HG02678 (cell line): ENCODE measurements at regions not wholly inside any gene's neighbourhood (a gene's known extent, or its start where the extent isn't known, plus 50 kb on each side); places are given as distances from the start of the nearest gene placed in this dataset.
A peak's percentile ranks its signal among the peaks of the same experiment; 100 is the strongest.

Experiments
- ATAC-seq: cut with Tn5 transposase; IDR thresholded peaks from one replicate; pipeline ENCODE4 v1.9.1; 2021; ENCODE audit warnings: mild to moderate bottlenecking, moderate library complexity; ENCODE audit not compliant: unreplicated experiment

GRCh38 chrX:42098900-42099299 is 175.5 kb upstream of the CASK start:
- no peak for ATAC-seq

DNA sequence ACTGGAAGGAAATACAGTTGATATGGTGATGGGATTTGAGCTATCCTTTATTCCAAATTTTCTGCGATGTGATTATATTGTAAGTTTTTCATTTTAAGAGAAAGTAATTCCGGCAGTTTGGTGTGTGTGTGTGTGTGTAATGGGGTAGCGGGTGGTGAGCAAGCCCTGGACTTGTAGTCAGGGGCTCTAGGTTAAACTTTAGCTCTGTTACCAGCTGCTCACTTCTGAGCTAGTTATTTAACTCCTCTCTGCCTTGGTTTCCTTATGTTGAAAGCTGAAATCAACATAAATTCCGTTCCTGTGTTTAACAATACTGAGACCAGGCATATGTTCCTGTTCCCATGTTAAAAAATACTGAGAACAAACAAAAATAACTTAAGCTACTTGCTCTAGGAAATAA is 174.1 kb upstream of the CASK start:
- ATAC-seq, result no peak

DNA sequence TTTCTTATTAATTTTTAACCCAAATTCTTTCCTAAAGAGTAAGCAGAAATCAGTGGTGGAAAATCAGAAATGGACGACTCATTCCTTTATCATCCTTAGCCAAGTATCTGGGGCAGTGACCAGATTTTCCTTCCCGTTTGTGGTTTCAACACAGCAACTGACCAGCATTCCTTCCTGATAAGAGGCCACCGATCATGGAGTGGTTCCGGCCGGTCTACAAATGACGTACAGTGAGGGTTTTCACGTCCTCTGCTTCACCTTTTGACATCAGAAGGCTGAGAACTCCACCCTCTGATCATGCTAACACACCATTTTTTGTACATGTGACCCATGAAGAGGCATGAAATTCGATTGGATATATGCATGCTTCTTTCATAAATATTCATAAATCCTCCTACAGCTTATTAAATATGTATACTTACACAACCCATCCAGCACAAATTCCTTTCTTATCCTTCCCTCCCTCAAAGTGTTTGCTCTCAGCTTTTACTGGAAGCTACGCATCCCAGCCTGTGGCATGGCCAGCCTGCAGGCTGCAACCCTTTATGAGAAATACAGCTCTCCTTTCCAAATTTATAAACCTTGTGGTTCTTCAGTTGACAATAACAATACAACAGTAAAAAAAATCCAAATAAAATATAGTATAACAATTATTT is 173.0 kb upstream of the CASK start:
- ATAC-seq, result no peak

GRCh38 chrX:42094218-42094617 is 170.9 kb upstream of the CASK start:
- ATAC-seq, result no peak

DNA sequence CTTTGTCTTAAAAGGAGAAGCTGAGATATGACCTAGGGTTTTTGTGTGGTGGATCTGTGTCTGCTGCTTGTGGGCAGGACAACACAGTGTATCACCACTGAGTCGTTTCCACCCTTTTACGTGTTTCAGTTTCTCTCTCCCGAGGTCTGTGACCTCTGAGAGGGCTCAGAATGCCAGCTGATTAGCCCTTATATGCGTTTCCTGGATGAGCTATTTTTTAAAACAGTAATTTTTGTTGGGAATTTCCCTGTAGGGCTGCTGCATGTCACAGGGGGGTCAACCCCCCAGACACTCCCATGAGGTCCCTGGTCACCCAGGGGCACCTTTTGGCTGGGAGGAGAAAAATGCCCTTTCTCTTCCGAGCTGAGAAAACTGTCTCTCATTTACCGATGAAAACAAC is 170.4 kb upstream of the CASK start:
- ATAC-seq, result no peak

DNA sequence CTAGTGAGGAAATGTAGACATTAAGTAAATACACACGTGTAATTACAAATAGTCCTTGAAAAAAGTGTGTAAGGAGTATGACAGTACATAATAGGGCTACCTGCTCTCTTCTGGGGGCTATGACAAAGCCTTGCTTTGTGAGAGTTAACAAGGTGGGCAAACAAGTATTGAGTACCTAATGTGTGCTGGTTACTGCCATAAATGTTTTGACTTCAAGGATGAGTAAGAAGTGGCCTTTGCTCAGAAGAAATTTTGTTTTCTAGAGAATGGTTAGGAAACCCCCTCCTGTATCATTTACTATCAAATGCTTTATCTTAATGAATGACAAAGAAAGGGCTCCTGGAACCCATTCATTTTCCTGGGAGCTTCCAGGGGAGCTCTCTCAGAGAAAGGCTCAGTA is 167.0 kb upstream of the CASK start:
- no peak for ATAC-seq

DNA sequence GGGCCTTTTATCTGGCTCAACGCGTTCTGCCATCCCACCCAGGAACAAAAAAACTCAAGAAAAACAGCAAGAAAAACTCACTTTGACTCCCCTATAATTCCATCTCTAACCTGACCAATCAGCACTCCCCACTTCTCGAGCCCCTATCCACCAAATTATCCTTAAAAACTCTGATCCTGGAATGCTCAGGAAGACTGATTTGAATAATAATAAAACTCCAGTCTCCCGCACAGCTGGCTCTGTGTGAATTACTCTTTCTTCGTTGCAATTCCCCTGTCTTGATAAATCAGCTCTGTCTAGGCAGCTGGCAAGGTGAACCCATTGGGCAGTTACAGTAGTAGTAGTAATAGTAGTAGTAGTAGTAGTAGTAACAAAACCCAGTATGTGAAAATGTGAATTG is 165.7 kb upstream of the CASK start:
- no peak for ATAC-seq

DNA sequence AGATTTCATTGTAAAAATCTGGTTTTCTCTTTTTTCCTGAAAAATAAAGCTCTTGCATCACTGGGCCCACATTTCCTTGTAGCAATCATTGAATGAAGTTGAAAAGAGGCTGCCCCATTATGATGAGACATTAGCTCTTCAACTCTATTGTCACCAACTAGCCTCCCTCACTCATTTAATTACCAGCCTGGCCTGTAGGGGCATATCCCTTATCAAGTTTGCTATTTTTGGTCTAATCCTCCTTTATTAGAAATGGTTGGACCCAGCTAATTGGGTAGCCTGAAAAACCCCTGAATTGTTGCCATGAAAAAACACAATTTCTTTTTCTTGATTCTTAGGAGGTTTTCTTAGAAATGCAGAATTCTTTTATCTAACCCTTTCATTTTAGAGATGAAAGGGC is 164.6 kb upstream of the CASK start:
- no peak for ATAC-seq

DNA sequence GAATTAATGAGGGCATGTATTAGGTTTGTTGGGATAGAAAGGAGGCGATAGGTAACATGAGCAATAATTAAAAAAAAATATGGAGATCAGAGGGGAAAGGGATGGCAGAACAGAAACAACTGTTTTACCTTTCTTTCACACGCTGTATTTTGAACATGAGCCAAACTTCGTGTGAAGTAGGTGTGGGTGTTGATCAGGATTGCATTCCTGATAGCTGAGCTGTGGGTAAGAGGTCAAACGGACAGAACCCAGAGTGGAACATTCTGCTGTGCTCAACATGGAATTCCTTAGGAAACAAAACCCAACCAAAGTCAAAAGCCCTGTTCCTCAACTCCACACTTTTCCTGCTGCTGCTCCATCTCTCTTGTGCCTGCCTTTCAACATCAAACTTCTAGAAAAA is 162.5 kb upstream of the CASK start:
- no peak for ATAC-seq

DNA sequence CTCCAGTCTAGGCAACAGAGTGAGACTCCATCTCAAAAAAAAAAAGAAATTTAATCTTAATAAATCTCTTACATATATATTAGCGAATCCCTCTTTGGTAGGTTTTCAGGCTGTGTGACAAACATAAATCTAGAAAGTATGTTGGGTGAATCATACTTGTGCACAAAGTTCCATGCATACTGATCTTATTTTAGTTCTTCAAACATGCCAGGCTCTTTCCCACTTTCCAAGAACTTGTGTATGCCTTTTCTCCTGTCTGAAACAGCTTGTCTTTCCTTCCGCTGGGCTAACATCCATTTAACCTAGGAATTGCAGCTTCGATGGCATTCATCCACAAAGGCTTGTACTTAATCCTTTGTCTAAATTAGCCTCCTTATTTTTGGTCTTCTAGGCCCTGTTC is 156.6 kb upstream of the CASK start:
- no peak for ATAC-seq

- ATAC-seq, result no peak
Observed at GRCh38 chrX:42077675-42078074, 154.3 kb upstream of the CASK start.

DNA sequence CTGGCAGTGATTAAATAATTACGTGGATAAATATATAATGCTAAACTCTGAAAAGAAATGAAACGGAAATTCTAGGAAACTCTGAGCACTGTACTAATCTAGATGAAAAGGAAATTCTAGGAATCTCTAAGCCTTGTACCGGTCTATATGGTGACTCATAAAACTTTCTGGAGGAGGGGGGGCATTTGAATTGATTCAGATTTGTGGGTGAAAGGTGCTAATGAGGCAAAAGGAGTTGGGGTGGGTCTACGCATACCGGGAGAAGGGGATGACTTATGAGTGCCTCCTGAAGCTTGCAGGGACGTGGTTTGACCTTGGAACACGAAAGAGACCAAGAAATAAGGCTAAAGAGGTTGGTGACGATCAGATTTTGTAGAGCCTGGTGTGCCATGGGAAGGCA is 151.7 kb upstream of the CASK start:
- no peak for ATAC-seq

GRCh38 chrX:42073448-42073847 is 150.1 kb upstream of the CASK start:
- ATAC-seq, result no peak

GRCh38 chrX:42070866-42071265 is 147.5 kb upstream of the CASK start:
- ATAC-seq, result no peak

GRCh38 chrX:42054256-42054655 is 130.9 kb upstream of the CASK start:
- ATAC-seq, result no peak

GRCh38 chrX:42050345-42050744 is 127.0 kb upstream of the CASK start:
- no peak for ATAC-seq

DNA sequence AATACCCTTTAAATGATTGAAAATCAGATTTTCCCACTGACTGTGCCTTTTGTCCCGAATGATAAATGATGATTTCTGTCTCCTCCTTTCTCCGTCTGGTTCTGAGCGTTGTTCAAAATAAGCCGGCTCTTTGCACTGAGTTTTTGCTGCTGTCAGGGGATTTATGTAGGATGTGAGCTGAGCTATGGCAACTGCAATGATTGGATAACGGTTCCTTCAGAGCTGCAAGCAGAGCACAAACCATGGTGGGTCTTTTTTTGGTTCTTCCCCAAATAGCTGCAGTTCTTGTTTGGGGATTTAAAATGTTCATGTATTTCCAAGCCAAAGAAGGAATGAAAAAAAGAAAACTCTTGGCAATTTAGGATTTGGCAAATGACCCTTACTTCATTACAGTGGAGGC is 124.5 kb upstream of the CASK start:
- no peak for ATAC-seq

GRCh38 chrX:42028109-42028508 is 104.8 kb upstream of the CASK start:
- no peak for ATAC-seq

- peak; percentile 45 for ATAC-seq
Observed at GRCh38 chrX:42027367-42028000, 104.1 kb upstream of the CASK start.

DNA sequence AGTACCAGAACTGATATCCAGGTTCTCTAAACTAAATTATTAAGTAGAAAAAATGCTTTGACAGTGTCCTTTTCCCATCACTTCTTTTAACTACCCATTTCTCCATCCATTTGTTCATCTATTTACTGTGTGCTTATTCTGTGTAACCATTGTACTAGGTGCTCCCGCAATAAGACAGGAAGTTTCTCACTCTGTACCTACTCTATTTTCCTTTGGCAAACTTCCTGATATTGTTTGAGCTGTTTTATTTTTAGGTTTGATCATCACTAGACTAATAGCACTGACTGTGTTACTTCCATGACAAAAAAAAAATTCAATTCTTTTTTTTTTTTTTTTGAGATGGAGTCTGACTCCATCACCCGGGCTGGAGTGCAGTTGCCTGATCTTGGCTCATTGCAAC is 102.5 kb upstream of the CASK start:
- ATAC-seq, result no peak

DNA sequence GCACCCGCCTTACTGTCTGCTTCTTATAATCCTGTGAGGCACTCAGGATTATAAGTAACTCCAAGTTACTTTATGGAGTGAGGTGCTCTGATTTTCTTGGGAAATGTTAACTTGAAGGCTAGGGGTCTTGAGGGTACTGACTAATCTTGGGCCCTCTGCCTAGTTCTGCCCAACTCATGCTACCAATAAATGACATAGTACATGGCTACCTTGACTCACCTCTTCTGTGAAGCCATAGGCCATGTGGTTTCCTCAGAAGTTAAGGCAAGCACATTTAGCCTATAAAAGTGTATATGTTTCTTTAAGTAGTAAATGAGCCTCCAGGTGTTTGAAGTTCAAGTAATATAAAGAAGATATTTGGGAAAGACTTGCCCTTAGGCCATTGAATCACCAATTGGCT is 99.8 kb upstream of the CASK start:
- no peak for ATAC-seq

DNA sequence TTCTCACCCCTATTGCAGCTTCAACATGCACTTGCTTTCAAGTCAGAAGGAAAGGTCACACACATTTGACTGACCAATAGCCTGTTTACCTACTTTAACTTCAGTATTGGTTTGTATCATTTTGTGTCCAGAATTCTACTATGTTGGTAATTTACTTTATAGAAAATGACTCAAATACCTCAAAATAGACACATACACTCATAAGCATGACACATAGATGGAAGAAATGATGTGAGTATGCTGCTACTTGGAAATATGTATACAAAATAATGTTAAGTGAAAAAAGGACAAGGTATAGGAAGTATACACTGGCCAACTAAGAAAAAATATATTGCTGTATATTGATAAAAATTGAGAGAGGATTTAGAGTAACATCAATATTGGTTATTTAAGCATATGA is 98.8 kb upstream of the CASK start:
- ATAC-seq, result no peak

- ATAC-seq, result no peak
Observed at GRCh38 chrX:42021058-42021457, 97.7 kb upstream of the CASK start.
